Ascending aorta (tissue), 2 donors: ENCODE measurements at regions not wholly inside any gene's neighbourhood (a gene's known extent, or its start where the extent isn't known, plus 50 kb on each side); places are given as distances from the start of the nearest gene placed in this dataset.
"Not testable (repeated sequence)": the region's sequence is repeated elsewhere in the genome, so short reads cannot be mapped to it uniquely, and the experiment has no call there.

Source experiments
- DNase-seq, 2 donors: peaks; one replicate each; pipeline ENCODE4 v3.0.0-alpha.2; 2019; ENCODE audit warnings: low spot score in 2 of 2
- H3K27ac ChIP-seq, 2 donors: fragments of 200-600 bp; sonication (generic); one replicate each; pipeline ENCODE4 v1.5.1; 2016 to 2017; ENCODE audit warnings: mild to moderate bottlenecking in 1 of 2
- H3K27me3 ChIP-seq: fragments of 200-600 bp; sonication (generic); one replicate; pipeline ENCODE4 v1.5.1; 2017
- H3K36me3 ChIP-seq, 2 donors: fragments of 200-600 bp; sonication (generic); one replicate each; pipeline ENCODE4 v1.5.1; 2016
- H3K4me1 ChIP-seq, 2 donors: fragments of 200-600 bp; sonication (generic); one replicate each; pipeline ENCODE4 v1.5.1; 2016 to 2017; ENCODE audit warnings: mild to moderate bottlenecking in 1 of 2
- H3K4me3 ChIP-seq, 2 donors: fragments of 200-600 bp; sonication (generic); one replicate each; pipeline ENCODE4 v1.5.1; 2016 to 2017; ENCODE audit warnings: mild to moderate bottlenecking in 1 of 2
- H3K9me3 ChIP-seq, 2 donors: fragments of 200-600 bp; sonication (generic); one replicate each; pipeline ENCODE4 v1.5.1; 2016
- intact Hi-C: fragments of 100-400 bp; cut with DNase I; formaldehyde crosslinking; loops from one replicate; pipeline ENCODE4 v1.15.1; 2023
- TF ChIP-seq, protein P1 (sequence below), 3 experiments: fragments of 200-600 bp in 2 of 3; fragments of 450-650 bp in 1 of 3; sonication (generic) in 2 of 3; IDR thresholded peaks; one replicate each; pipeline ENCODE4 v1.5.1; 2016 to 2019; ENCODE audit warnings: antibody characterized with exemption in 3 of 3, mild to moderate bottlenecking in 1 of 3, moderate library complexity in 1 of 3

DNA sequence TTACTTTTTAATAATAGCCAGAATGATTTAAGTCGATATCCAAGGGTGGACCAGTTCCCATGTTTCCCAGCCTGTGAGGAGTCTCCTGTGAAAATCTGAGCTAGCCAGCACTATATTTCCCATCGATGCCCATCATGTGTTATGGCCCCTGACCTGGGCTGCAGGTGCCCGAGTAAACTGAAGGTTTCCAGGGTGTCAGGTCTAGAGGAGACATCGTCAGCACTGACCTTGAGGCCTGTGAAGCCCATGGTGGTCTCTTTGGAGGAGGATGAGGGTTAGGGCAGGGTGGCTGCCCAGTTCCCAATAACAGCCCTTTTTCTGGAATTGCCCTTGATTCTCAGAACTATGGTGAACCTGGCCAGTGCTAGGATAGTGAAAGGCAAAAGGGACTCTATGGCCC is 63.0 kb upstream of the TOP1 start:
- TF ChIP-seq, protein P1, sequence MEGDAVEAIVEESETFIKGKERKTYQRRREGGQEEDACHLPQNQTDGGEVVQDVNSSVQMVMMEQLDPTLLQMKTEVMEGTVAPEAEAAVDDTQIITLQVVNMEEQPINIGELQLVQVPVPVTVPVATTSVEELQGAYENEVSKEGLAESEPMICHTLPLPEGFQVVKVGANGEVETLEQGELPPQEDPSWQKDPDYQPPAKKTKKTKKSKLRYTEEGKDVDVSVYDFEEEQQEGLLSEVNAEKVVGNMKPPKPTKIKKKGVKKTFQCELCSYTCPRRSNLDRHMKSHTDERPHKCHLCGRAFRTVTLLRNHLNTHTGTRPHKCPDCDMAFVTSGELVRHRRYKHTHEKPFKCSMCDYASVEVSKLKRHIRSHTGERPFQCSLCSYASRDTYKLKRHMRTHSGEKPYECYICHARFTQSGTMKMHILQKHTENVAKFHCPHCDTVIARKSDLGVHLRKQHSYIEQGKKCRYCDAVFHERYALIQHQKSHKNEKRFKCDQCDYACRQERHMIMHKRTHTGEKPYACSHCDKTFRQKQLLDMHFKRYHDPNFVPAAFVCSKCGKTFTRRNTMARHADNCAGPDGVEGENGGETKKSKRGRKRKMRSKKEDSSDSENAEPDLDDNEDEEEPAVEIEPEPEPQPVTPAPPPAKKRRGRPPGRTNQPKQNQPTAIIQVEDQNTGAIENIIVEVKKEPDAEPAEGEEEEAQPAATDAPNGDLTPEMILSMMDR (IDR thresholded peaks at IDR 0.05), result no peak
- peak in 1 of 2 donors; percentile 31 for DNase-seq
- intact Hi-C loops, result loop anchor here (10.0 kb wide), 3 partner anchors 701 to 1081 kb away; no protein-coding TSS in a partner anchor

DNA sequence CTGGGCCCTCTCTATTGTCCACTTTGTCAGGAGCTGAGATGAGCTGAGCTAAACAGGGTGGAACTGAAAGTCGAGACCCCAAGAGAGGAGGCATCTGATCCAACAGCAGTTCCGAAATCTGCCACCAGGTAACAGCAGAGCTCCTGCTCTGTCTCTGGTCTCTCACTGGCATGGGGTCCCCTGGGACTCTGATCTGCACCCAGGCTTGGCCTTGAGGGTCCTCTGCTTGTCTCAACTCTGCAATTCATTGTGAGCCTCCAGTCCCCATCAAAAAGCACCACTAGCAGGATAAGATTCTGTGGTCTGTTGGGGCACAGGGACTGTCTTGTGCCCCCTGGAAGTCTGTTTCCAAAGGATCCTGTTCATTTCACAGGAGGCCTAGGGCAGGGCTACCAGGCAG is 62.5 kb upstream of the TOP1 start:
- H3K27me3 ChIP-seq, result no peaks in the 10 kb centered on the region
- no peaks in the 10 kb centered on the region for H3K9me3 ChIP-seq
- no peak overlapping the region for H3K27ac ChIP-seq
- TF ChIP-seq, protein P1 (IDR thresholded peaks at IDR 0.05), result no peak
- no peaks in the 10 kb centered on the region for H3K36me3 ChIP-seq
- no peak overlapping the region for H3K4me3 ChIP-seq
- DNase-seq, result peak in 1 of 2 donors; percentile 12
- intact Hi-C loops, result loop anchor here (10.0 kb wide), 3 partner anchors 701 to 1081 kb away; no protein-coding TSS in a partner anchor
- no peaks in the 10 kb centered on the region for H3K4me1 ChIP-seq

More for the DNA sequence above, 63.0 kb upstream of the TOP1 start:
- Histone ChIP-seq H3K4me1 (no peaks in the 10 kb centered on the region), H3K36me3 (no peaks in the 10 kb centered on the region), H3K9me3 (no peaks in the 10 kb centered on the region), H3K27ac (no peak overlapping the region), H3K27me3 (no peaks in the 10 kb centered on the region), H3K4me3 (no peak overlapping the region)

DNA sequence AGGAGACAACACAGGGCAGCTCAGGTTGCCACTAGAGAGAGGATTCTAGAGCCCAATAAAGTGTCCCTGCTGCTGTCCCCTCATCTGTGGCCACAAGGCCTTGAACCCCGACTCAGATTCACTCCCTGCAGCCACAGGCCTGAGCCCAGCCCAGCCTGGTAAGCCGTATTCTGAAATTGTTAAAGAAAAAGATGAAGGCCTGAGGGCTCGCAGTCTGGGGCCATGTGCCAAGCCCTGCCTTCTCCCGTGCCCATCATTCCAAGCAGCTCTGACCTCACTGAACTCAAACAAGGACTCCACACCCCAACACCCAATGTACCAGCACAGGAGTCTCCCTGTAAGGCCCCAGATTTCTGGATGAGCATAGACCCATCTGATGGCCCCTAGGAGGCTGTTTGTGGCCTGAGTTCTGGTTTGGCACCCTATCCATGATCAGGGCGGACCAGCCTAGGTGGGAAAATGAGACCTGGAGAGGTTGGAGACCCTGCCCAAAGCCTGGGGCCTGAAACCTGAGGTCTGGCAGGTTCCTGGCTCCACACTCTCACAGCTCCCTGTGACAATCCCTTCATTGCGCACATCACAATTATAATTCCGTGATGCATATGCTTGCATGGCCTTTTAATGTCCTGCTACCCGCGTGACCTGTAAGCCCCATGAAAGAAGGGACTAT is 62.0 kb upstream of the TOP1 start:
- H3K27ac ChIP-seq, result no peak overlapping the region
- no peak overlapping the region for H3K4me3 ChIP-seq
- H3K9me3 ChIP-seq, result no peaks in the 10 kb centered on the region
- no peaks in the 10 kb centered on the region for H3K36me3 ChIP-seq
- TF ChIP-seq, protein P1 (IDR thresholded peaks at IDR 0.05), result no peak
- DNase-seq, result peak in 1 of 2 donors; percentile 53
- no peaks in the 10 kb centered on the region for H3K4me1 ChIP-seq
- intact Hi-C loops, result loop anchor here (10.0 kb wide), 3 partner anchors 702 to 1082 kb away; no protein-coding TSS in a partner anchor
- H3K27me3 ChIP-seq, result no peaks in the 10 kb centered on the region

DNA sequence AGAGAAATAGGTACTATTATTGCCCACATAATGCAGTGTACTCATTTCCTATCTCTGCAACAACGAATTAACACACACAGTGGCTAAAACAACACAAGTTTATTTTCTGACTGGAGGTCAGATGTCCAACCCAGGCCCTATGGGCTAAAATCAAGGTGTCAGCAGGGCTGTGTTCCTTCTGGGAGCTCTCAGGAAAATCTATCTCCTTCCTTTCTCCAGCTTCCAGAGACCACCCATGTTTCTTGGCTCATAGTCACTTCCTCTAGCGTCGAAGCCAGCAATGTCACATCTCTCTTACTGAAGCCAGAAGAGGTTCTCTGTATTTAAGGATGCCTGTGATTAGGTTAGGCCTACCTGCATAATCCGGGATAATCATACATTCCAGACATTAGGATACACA is 60.9 kb upstream of the TOP1 start:
- Histone ChIP-seq H3K4me1 (no peaks in the 10 kb centered on the region), H3K27ac (no peak overlapping the region), H3K4me3 (no peak overlapping the region), H3K27me3 (no peaks in the 10 kb centered on the region), H3K36me3 (no peaks in the 10 kb centered on the region), H3K9me3 (no peaks in the 10 kb centered on the region)
- no peak for DNase-seq
- intact Hi-C loops, result loop anchor here (1.0 to 10.0 kb wide), 4 partner anchors 128 to 1083 kb away; no protein-coding TSS in a partner anchor
- TF ChIP-seq, protein P1 (IDR thresholded peaks at IDR 0.05), result no peak

DNA sequence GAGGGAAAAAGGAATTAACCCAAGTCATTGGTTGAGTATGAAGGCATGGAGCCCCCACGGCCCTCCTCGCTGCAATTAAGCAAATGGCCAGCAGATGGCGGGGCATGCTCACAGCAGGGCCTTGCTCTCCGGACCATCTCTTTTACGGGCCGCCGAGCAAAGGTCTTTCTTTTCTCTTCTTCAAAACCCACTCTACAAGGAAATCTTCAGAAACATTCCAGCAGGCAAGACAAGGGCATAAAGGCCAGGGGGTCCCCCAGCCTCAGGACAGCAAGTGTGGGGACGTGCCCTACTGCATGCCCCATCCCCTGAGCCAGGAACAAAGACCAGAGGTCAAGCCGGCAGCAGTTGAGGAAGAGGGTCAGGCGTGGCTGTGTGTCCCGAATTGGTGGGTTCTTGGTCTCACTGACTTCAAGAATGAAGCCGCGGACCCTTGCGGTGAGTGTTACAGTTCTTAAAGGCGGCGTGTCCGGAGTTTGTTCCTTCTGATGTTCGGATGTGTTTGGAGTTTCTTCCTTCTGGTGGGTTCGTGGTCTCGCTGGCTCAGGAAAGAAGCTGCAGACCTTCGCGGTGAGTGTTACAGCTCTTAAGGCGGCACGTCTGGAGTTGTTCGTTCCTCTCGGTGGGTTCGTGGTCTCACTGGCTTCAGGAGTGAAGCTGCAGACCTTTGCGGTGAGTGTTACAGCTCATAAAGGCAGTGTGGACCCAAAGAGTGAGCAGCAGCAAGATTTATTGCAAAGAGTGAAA is 59.6 kb upstream of the TOP1 start:
- H3K27me3 ChIP-seq, H3K4me1 ChIP-seq, H3K27ac ChIP-seq, H3K36me3 ChIP-seq, H3K9me3 ChIP-seq: not testable (repeated sequence)
- intact Hi-C loops, result loop anchor here (1.0 to 10.0 kb wide), 4 partner anchors 126 to 1084 kb away; no protein-coding TSS in a partner anchor
- peak; percentile 33 to 92 for DNase-seq
- H3K4me3 ChIP-seq, result peak overlapping the region; percentile 61 to 66
- TF ChIP-seq, protein P1 (IDR thresholded peaks at IDR 0.05), result peak; percentile 90 to 98 (median 96)
